H9 (cell line): ENCODE measurements at regions not wholly inside any gene's neighbourhood (a gene's known extent, or its start where the extent isn't known, plus 50 kb on each side); places are given as distances from the start of the nearest gene placed in this dataset.

Experiments used
- DNase-seq: peaks from one replicate; pipeline ENCODE4 v3.0.0-alpha.2; 2017
- H2AFZ ChIP-seq: one replicate; pipeline ENCODE4 v1.6.1; 2013; ENCODE audit warnings: mild to moderate bottlenecking, low read length, control low read depth, moderate library complexity
- H2AK5ac ChIP-seq: 2 replicates; pipeline ENCODE4 v1.6.1; 2013; ENCODE audit warnings: low read length, control low read depth, mixed read lengths; ENCODE audit not compliant: insufficient read length
- H2BK120ac ChIP-seq: one replicate; pipeline ENCODE4 v1.6.1; 2013; ENCODE audit warnings: low read depth, mild to moderate bottlenecking, low read length, control low read depth, inconsistent platforms; ENCODE audit not compliant: poor library complexity, severe bottlenecking
- H2BK12ac ChIP-seq: 2 replicates; pipeline ENCODE4 v1.6.1; 2013; ENCODE audit warnings: low read length, control low read depth, mixed read lengths, low read depth; ENCODE audit not compliant: insufficient read length
- H2BK15ac ChIP-seq: 2 replicates; pipeline ENCODE4 v1.6.1; 2013; ENCODE audit warnings: low read depth, low read length, control low read depth
- H2BK20ac ChIP-seq: one replicate; pipeline ENCODE4 v1.6.1; 2013; ENCODE audit warnings: low read depth, mild to moderate bottlenecking, low read length, control low read depth, inconsistent platforms; ENCODE audit not compliant: poor library complexity, severe bottlenecking
- H2BK5ac ChIP-seq: 2 replicates; pipeline ENCODE4 v1.6.1; 2013; ENCODE audit warnings: low read length, control low read depth, mixed read lengths; ENCODE audit not compliant: insufficient read length
- H3K14ac ChIP-seq: 2 replicates; pipeline ENCODE4 v1.6.1; 2013; ENCODE audit warnings: low read length, control low read depth; ENCODE audit not compliant: insufficient read depth
- H3K18ac ChIP-seq: 2 replicates; pipeline ENCODE4 v1.6.1; 2013; ENCODE audit warnings: low read depth, mild to moderate bottlenecking, mixed read lengths, low read length, control low read depth; ENCODE audit not compliant: insufficient read length
- H3K23ac ChIP-seq: 2 replicates; pipeline ENCODE4 v1.6.1; 2013; ENCODE audit warnings: low read length, control low read depth, mixed read lengths, low read depth; ENCODE audit not compliant: insufficient read length
- H3K23me2 ChIP-seq: 2 replicates; pipeline ENCODE4 v1.6.1; 2013; ENCODE audit warnings: low read depth, mild to moderate bottlenecking, mixed read lengths, low read length, control low read depth; ENCODE audit not compliant: insufficient read length, poor library complexity, severe bottlenecking
- H3K27ac ChIP-seq: 2 replicates; pipeline ENCODE4 v1.5.1; 2013; ENCODE audit warnings: low read length, control low read depth, mixed read lengths, low read depth; ENCODE audit not compliant: insufficient read length
- H3K27me3 ChIP-seq: 2 replicates; pipeline ENCODE4 v1.6.1; 2013; ENCODE audit warnings: low read length, control low read depth, inconsistent platforms; ENCODE audit not compliant: insufficient read depth
- H3K4ac ChIP-seq: 2 replicates; pipeline ENCODE4 v1.6.1; 2013; ENCODE audit warnings: low read depth, mild to moderate bottlenecking, control low read depth, inconsistent platforms, low read length, moderate library complexity
- H3K4me1 ChIP-seq: 2 replicates; pipeline ENCODE4 v1.6.1; 2013; ENCODE audit warnings: low read length, control low read depth, inconsistent platforms; ENCODE audit not compliant: insufficient read depth
- H3K4me2 ChIP-seq: 2 replicates; pipeline ENCODE4 v1.6.1; 2013; ENCODE audit warnings: low read length, control low read depth, mixed read lengths; ENCODE audit not compliant: insufficient read length, insufficient read depth
- H3K56ac ChIP-seq: 2 replicates; pipeline ENCODE4 v1.6.1; 2013; ENCODE audit warnings: low read depth, mild to moderate bottlenecking, mixed read lengths, low read length, control low read depth; ENCODE audit not compliant: insufficient read length
- H3K79me1 ChIP-seq: 2 replicates; pipeline ENCODE4 v1.6.1; 2013; ENCODE audit warnings: low read depth, mild to moderate bottlenecking, moderate library complexity, low read length, control low read depth, inconsistent platforms; ENCODE audit not compliant: insufficient read depth, poor library complexity, severe bottlenecking
- H3K79me2 ChIP-seq: 2 replicates; pipeline ENCODE4 v1.6.1; 2013; ENCODE audit warnings: low read length, control low read depth, inconsistent platforms; ENCODE audit not compliant: insufficient read depth
- H3K9ac ChIP-seq: 2 replicates; pipeline ENCODE4 v1.6.1; 2013; ENCODE audit warnings: low read length, control low read depth, mixed read lengths; ENCODE audit not compliant: insufficient read length; ENCODE audit errors: extremely low read depth
- H3K9me3 ChIP-seq: one replicate; pipeline ENCODE4 v1.6.1; 2013; ENCODE audit warnings: low read depth, low read length, inconsistent platforms; ENCODE audit not compliant: control insufficient read depth
- H3T11ph ChIP-seq: one replicate; pipeline ENCODE4 v1.6.1; 2013; ENCODE audit warnings: mild to moderate bottlenecking, low read length, control low read depth, inconsistent platforms
- H4K20me1 ChIP-seq: one replicate; pipeline ENCODE4 v1.6.1; 2013; ENCODE audit not compliant: control insufficient read depth, insufficient read length, insufficient read depth
- H4K5ac ChIP-seq: 2 replicates; pipeline ENCODE4 v1.6.1; 2013; ENCODE audit warnings: low read depth, mild to moderate bottlenecking, mixed read lengths, low read length, control low read depth; ENCODE audit not compliant: insufficient read length
- H4K8ac ChIP-seq: replicated peaks from 2 replicates; pipeline ENCODE4 v1.6.1; 2013; ENCODE audit warnings: low read length, control low read depth, mixed read lengths, low read depth; ENCODE audit not compliant: insufficient read length
- H4K91ac ChIP-seq: 2 replicates; pipeline ENCODE4 v1.6.1; 2013; ENCODE audit warnings: low read depth, mild to moderate bottlenecking, moderate library complexity, mixed read lengths, low read length, control low read depth; ENCODE audit not compliant: insufficient read length
- H3K27ac Mint-ChIP-seq, 3 experiments: 2 replicates in 2 of 3; 3 replicates in 1 of 3; pipeline ENCODE4 v1.8.0; 2020 to 2021; ENCODE audit warnings: mixed read lengths in 3 of 3, mild to moderate bottlenecking in 1 of 3, moderate library complexity in 1 of 3
- H3K27me3 Mint-ChIP-seq: 2 replicates; pipeline ENCODE4 v1.8.0; 2021; ENCODE audit warnings: low read depth, mild to moderate bottlenecking, moderate library complexity, mixed read lengths
- H3K36me3 Mint-ChIP-seq, 3 experiments: 2 replicates in 2 of 3; 3 replicates in 1 of 3; pipeline ENCODE4 v1.8.0; 2020 to 2021; ENCODE audit warnings: low read depth in 3 of 3, mixed read lengths in 3 of 3; ENCODE audit not compliant: insufficient read depth in 1 of 3
- H3K4me1 Mint-ChIP-seq, 2 experiments: 2 replicates each; pipeline ENCODE4 v1.8.0; 2020; ENCODE audit warnings: mixed read lengths in 2 of 2
- H3K4me3 Mint-ChIP-seq, 2 experiments: 2 replicates in 1 of 2; 3 replicates in 1 of 2; pipeline ENCODE4 v1.8.0; 2020 to 2021; ENCODE audit warnings: mild to moderate bottlenecking in 2 of 2, mixed read lengths in 2 of 2, moderate library complexity in 1 of 2
- H3K9me3 Mint-ChIP-seq, 2 experiments: 2 replicates in 1 of 2; 3 replicates in 1 of 2; pipeline ENCODE4 v1.8.0; 2020; ENCODE audit warnings: mild to moderate bottlenecking in 2 of 2, mixed read lengths in 2 of 2, moderate library complexity in 1 of 2
- CTCF ChIP-seq: fragments of 200-600 bp; sonication (generic); conservative IDR thresholded peaks from 3 replicates; pipeline ENCODE4 v1.8.0; 2021; ENCODE audit warnings: antibody characterized with exemption, mild to moderate bottlenecking
- WGBS: extraction: QIAGEN DNeasy Blood & Tissue Kit; methylation state at CpG from one replicate; pipeline ENCODE4 v1.1.7; 2013; ENCODE audit warnings: missing lambda C conversion rate, low lambda C conversion rate, mixed read lengths; ENCODE audit not compliant: insufficient read length; ENCODE audit errors: extremely low coverage; 5-methylcytosine and 5-hydroxymethylcytosine counted together

GRCh38 chr6:154916857-154917256, 78.3 kb upstream of the TIAM2 start:
- H3K4me1 Mint-ChIP-seq, result peaks cover 0 to 3% of the 10 kb centered on the region in 2 experiments; a peak in 2 of 4 replicates
- no peak overlapping the region for H2BK20ac ChIP-seq
- WGBS, result no CpG with 5 or more reads among the region's 5 CpGs
- no peak overlapping the region for H3K9ac ChIP-seq
- H3K4me2 ChIP-seq, result no peak overlapping the region
- no peak overlapping the region for H2BK5ac ChIP-seq
- no peaks in the 10 kb centered on the region for H3K36me3 Mint-ChIP-seq
- no peak overlapping the region for H3K14ac ChIP-seq
- H3K4me3 Mint-ChIP-seq, result no peak overlapping the region
- no peak overlapping the region for H4K5ac ChIP-seq
- H3T11ph ChIP-seq, result no peak overlapping the region
- no peak overlapping the region for H4K8ac ChIP-seq
- no peak overlapping the region for H3K23ac ChIP-seq
- no peaks in the 10 kb centered on the region for H3K79me1 ChIP-seq
- no peaks in the 10 kb centered on the region for H3K4me1 ChIP-seq
- no peak overlapping the region for H4K91ac ChIP-seq
- no peak for TF ChIP-seq CTCF
- H3K27me3 ChIP-seq, result no peaks in the 10 kb centered on the region
- no peak overlapping the region for H3K56ac ChIP-seq
- H2BK15ac ChIP-seq, result no peak overlapping the region
- DNase-seq, result no peak
- no peak overlapping the region for H2AFZ ChIP-seq
- no peak overlapping the region for H2BK12ac ChIP-seq
- no peak overlapping the region for H2BK120ac ChIP-seq
- no peaks in the 10 kb centered on the region for H3K27me3 Mint-ChIP-seq
- no peak overlapping the region for H3K27ac ChIP-seq
- no peak overlapping the region for H3K4ac ChIP-seq
- no peaks in the 10 kb centered on the region for H4K20me1 ChIP-seq
- H3K79me2 ChIP-seq, result no peaks in the 10 kb centered on the region
- H2AK5ac ChIP-seq, result no peak overlapping the region
- no peak overlapping the region for H3K18ac ChIP-seq
- H3K23me2 ChIP-seq, result no peaks in the 10 kb centered on the region
- H3K9me3 Mint-ChIP-seq, result no peaks in the 10 kb centered on the region
- H3K27ac Mint-ChIP-seq, result peak overlapping the region in 1 of 3 experiments; percentile 1; a peak in 1 of 7 replicates
- no peaks in the 10 kb centered on the region for H3K9me3 ChIP-seq
